Naive thymus-derived CD4-positive, alpha-beta T cell (primary cell): ENCODE measurements at regions not wholly inside any gene's neighbourhood (a gene's known extent, or its start where the extent isn't known, plus 50 kb on each side); places are given as distances from the start of the nearest gene placed in this dataset.

Experiments used
- ATAC-seq: fragments of 150-1000 bp; cut with Tn5 transposase; 2 replicates; pipeline ENCODE4 v1.10.0; 2021; ENCODE audit warnings: mild to moderate bottlenecking, moderate library complexity
- CTCF ChIA-PET: fragments of 350-600 bp; sonication (Branson Sonifier 250); formaldehyde crosslinking; loops from one replicate; lab custom pipeline; 2021; ENCODE audit warnings: antibody characterized with exemption; lab: Charles Lee
- POLR2A ChIA-PET: fragments of 350-600 bp; sonication (Branson Sonifier 250); formaldehyde crosslinking; loops from one replicate; lab custom pipeline; 2021; ENCODE audit warnings: antibody characterized with exemption, inconsistent platforms; lab: Charles Lee
- DNase-seq, 9 donors: peaks; one replicate each; pipeline versions ENCODE4 v3.0.0 to v3.0.0-alpha.2; 2020 to 2022; ENCODE audit warnings: mixed read lengths in 1 of 9
- H3K27ac ChIP-seq: one replicate; pipeline ENCODE4 v1.7.0; 2013; ENCODE audit warnings: mild to moderate bottlenecking, low read depth, low read length, moderate library complexity
- H3K27me3 ChIP-seq, 2 donors: one replicate each; pipeline ENCODE4 v1.7.0; 2013; ENCODE audit warnings: low read length in 2 of 2, mild to moderate bottlenecking in 2 of 2, moderate library complexity in 2 of 2; ENCODE audit not compliant: control insufficient read depth in 2 of 2, insufficient read depth in 2 of 2
- H3K36me3 ChIP-seq, 3 experiments: 1 replicate in 2 of 3; 2 replicates in 1 of 3; pipeline ENCODE4 v1.7.0; 2013; ENCODE audit warnings: low read length in 3 of 3, mild to moderate bottlenecking in 3 of 3, moderate library complexity in 1 of 3; ENCODE audit not compliant: insufficient read depth in 3 of 3, control insufficient read depth in 2 of 3
- H3K4me1 ChIP-seq, 2 donors: one replicate each; pipeline ENCODE4 v1.7.0; 2013; ENCODE audit warnings: low read length in 2 of 2, mild to moderate bottlenecking in 2 of 2, moderate library complexity in 1 of 2; ENCODE audit not compliant: control insufficient read depth in 2 of 2, insufficient read depth in 2 of 2
- H3K4me3 ChIP-seq: 2 replicates; pipeline ENCODE4 v1.7.0; 2013; ENCODE audit warnings: mild to moderate bottlenecking, low read length
- H3K9me3 ChIP-seq, 3 experiments: 1 replicate in 2 of 3; 2 replicates in 1 of 3; pipeline ENCODE4 v1.7.0; 2013; ENCODE audit warnings: low read length in 3 of 3; ENCODE audit not compliant: control insufficient read depth in 2 of 3
- H3K27ac Mint-ChIP-seq, 9 donors: one replicate each; pipeline ENCODE4 v1.8.0; 2020 to 2022; ENCODE audit warnings: mixed read lengths in 9 of 9, mild to moderate bottlenecking in 8 of 9, moderate library complexity in 5 of 9, inconsistent platforms in 2 of 9
- H3K27me3 Mint-ChIP-seq, 5 donors: one replicate each; pipeline ENCODE4 v1.8.0; 2021 to 2022; ENCODE audit warnings: mixed read lengths in 5 of 5, mild to moderate bottlenecking in 1 of 5
- H3K36me3 Mint-ChIP-seq, 5 donors: one replicate each; pipeline ENCODE4 v1.8.0; 2020 to 2022; ENCODE audit warnings: mixed read lengths in 5 of 5, mild to moderate bottlenecking in 3 of 5, inconsistent platforms in 1 of 5
- H3K4me1 Mint-ChIP-seq, 7 donors: one replicate each; pipeline ENCODE4 v1.8.0; 2020 to 2022; ENCODE audit warnings: mixed read lengths in 7 of 7, mild to moderate bottlenecking in 3 of 7, inconsistent platforms in 1 of 7
- H3K4me3 Mint-ChIP-seq, 10 donors: one replicate each; pipeline ENCODE4 v1.8.0; 2020 to 2022; ENCODE audit warnings: mild to moderate bottlenecking in 10 of 10, mixed read lengths in 10 of 10, moderate library complexity in 6 of 10, inconsistent platforms in 2 of 10
- H3K9me3 Mint-ChIP-seq, 11 donors: one replicate each; pipeline ENCODE4 v1.8.0; 2020 to 2022; ENCODE audit warnings: mixed read lengths in 11 of 11, mild to moderate bottlenecking in 4 of 11, inconsistent platforms in 1 of 11, moderate library complexity in 1 of 11
- intact Hi-C, 2 donors: fragments of 100-400 bp; cut with micrococcal nuclease; formaldehyde crosslinking; loops; one replicate each; pipeline ENCODE4 v1.15.1; 2023

GRCh38 chr10:117905404-117905803 is 141.3 kb downstream of the RAB11FIP2 start:
- POLR2A ChIA-PET, result no interaction called here
- peaks cover 0 to 3% (median 0%) of the 10 kb centered on the region in 5 donors for H3K36me3 Mint-ChIP-seq
- DNase-seq (no peak), ATAC-seq (no peak)
- no peak overlapping the region for H3K4me3 ChIP-seq
- no peak overlapping the region for H3K27ac Mint-ChIP-seq
- no peaks in the 10 kb centered on the region for H3K27me3 ChIP-seq
- no peak overlapping the region for H3K27ac ChIP-seq
- H3K36me3 ChIP-seq, result no peaks in the 10 kb centered on the region
- intact Hi-C loops, result no loop called here
- H3K9me3 Mint-ChIP-seq, result peaks cover 0 to 4% (median 0%) of the 10 kb centered on the region in 11 donors
- H3K27me3 Mint-ChIP-seq, result peaks cover 16 to 40% (median 25%) of the 10 kb centered on the region in 5 donors
- CTCF ChIA-PET, result no interaction called here
- no peaks in the 10 kb centered on the region for H3K4me1 Mint-ChIP-seq
- H3K4me3 Mint-ChIP-seq, result no peak overlapping the region
- H3K9me3 ChIP-seq, result no peaks in the 10 kb centered on the region
- no peaks in the 10 kb centered on the region for H3K4me1 ChIP-seq

- Mint-ChIP-seq H3K27ac (no peak overlapping the region), H3K9me3 (peaks cover 0 to 6% (median 0%) of the 10 kb centered on the region in 11 donors), H3K4me1 (no peaks in the 10 kb centered on the region), H3K4me3 (no peak overlapping the region), H3K27me3 (peaks cover 24 to 38% (median 26%) of the 10 kb centered on the region in 5 donors), H3K36me3 (no peaks in the 10 kb centered on the region)
- CTCF ChIA-PET, result no interaction called here
- H3K4me3 ChIP-seq, result no peak overlapping the region
- H3K4me1 ChIP-seq, result no peaks in the 10 kb centered on the region
- intact Hi-C loops, result no loop called here
- POLR2A ChIA-PET, result interaction anchor here (0.5 kb wide), 1 partner anchor 10 kb away, joined by 3 read pairs; no protein-coding TSS in a partner anchor
- no peaks in the 10 kb centered on the region for H3K9me3 ChIP-seq
- no peaks in the 10 kb centered on the region for H3K27me3 ChIP-seq
- DNase-seq (no peak), ATAC-seq (no peak)
- no peak overlapping the region for H3K27ac ChIP-seq
- no peaks in the 10 kb centered on the region for H3K36me3 ChIP-seq
Measured at GRCh38 chr10:117911684-117912083, 135.1 kb downstream of the RAB11FIP2 start.

GRCh38 chr10:117914334-117914733 is 132.4 kb downstream of the RAB11FIP2 start:
- Mint-ChIP-seq H3K27ac (no peak overlapping the region), H3K4me1 (no peaks in the 10 kb centered on the region), H3K9me3 (peaks cover 0 to 6% (median 0%) of the 10 kb centered on the region in 11 donors), H3K27me3 (peaks cover 21 to 34% (median 25%) of the 10 kb centered on the region in 5 donors), H3K36me3 (no peaks in the 10 kb centered on the region), H3K4me3 (no peak overlapping the region)
- POLR2A ChIA-PET, result no interaction called here
- intact Hi-C loops, result no loop called here
- Histone ChIP-seq H3K9me3 (no peaks in the 10 kb centered on the region), H3K27me3 (no peaks in the 10 kb centered on the region), H3K4me3 (no peak overlapping the region), H3K27ac (no peak overlapping the region), H3K36me3 (no peaks in the 10 kb centered on the region), H3K4me1 (no peaks in the 10 kb centered on the region)
- no peak for DNase-seq
- no peak for ATAC-seq
- CTCF ChIA-PET, result no interaction called here

GRCh38 chr10:117920956-117921355 is 125.8 kb downstream of the RAB11FIP2 start:
- no peaks in the 10 kb centered on the region for H3K36me3 ChIP-seq
- no peak overlapping the region for H3K27ac Mint-ChIP-seq
- H3K27me3 Mint-ChIP-seq, result peaks cover 0 to 13% (median 0%) of the 10 kb centered on the region in 5 donors
- ATAC-seq (no peak), DNase-seq (no peak)
- ChIA-PET POLR2A (no interaction called here), CTCF (no interaction called here)
- H3K27me3 ChIP-seq, result no peaks in the 10 kb centered on the region
- no peak overlapping the region for H3K4me3 Mint-ChIP-seq
- intact Hi-C loops, result no loop called here
- peaks cover 0 to 2% (median 0%) of the 10 kb centered on the region in 11 donors for H3K9me3 Mint-ChIP-seq
- no peaks in the 10 kb centered on the region for H3K4me1 ChIP-seq
- no peaks in the 10 kb centered on the region for H3K4me1 Mint-ChIP-seq
- no peaks in the 10 kb centered on the region for H3K9me3 ChIP-seq
- no peaks in the 10 kb centered on the region for H3K36me3 Mint-ChIP-seq
- H3K27ac ChIP-seq, result no peak overlapping the region
- H3K4me3 ChIP-seq, result no peak overlapping the region

- Mint-ChIP-seq H3K4me3 (no peak overlapping the region), H3K27me3 (peaks cover 0 to 16% (median 0%) of the 10 kb centered on the region in 5 donors), H3K9me3 (peaks cover 0 to 2% (median 0%) of the 10 kb centered on the region in 11 donors), H3K4me1 (no peaks in the 10 kb centered on the region), H3K27ac (no peak overlapping the region), H3K36me3 (no peaks in the 10 kb centered on the region)
- ChIA-PET CTCF (no interaction called here), POLR2A (no interaction called here)
- Histone ChIP-seq H3K9me3 (no peaks in the 10 kb centered on the region), H3K4me3 (no peak overlapping the region), H3K36me3 (no peaks in the 10 kb centered on the region), H3K27me3 (no peaks in the 10 kb centered on the region), H3K4me1 (no peaks in the 10 kb centered on the region), H3K27ac (no peak overlapping the region)
- ATAC-seq (no peak), DNase-seq (no peak)
- intact Hi-C loops, result no loop called here
Measured at GRCh38 chr10:117921421-117921820, 125.3 kb downstream of the RAB11FIP2 start.

- Mint-ChIP-seq H3K4me3 (no peak overlapping the region), H3K4me1 (no peaks in the 10 kb centered on the region), H3K27me3 (peaks cover 0 to 30% (median 0%) of the 10 kb centered on the region in 5 donors), H3K27ac (peak overlapping the region in 1 of 9 donors; percentile 37), H3K36me3 (no peaks in the 10 kb centered on the region), H3K9me3 (no peaks in the 10 kb centered on the region)
- H3K9me3 ChIP-seq, result no peaks in the 10 kb centered on the region
- DNase-seq (no peak), ATAC-seq (no peak)
- H3K36me3 ChIP-seq, result no peaks in the 10 kb centered on the region
- ChIA-PET POLR2A (no interaction called here), CTCF (no interaction called here)
- H3K4me1 ChIP-seq, result no peaks in the 10 kb centered on the region
- no peaks in the 10 kb centered on the region for H3K27me3 ChIP-seq
- no peak overlapping the region for H3K27ac ChIP-seq
- no peak overlapping the region for H3K4me3 ChIP-seq
- intact Hi-C loops, result no loop called here
Measured at GRCh38 chr10:117924820-117925219, 121.9 kb downstream of the RAB11FIP2 start.

GRCh38 chr10:117925369-117925768 is 121.4 kb downstream of the RAB11FIP2 start:
- intact Hi-C loops, result no loop called here
- no peaks in the 10 kb centered on the region for H3K36me3 ChIP-seq
- Mint-ChIP-seq H3K4me1 (no peaks in the 10 kb centered on the region), H3K27me3 (peaks cover 0 to 31% (median 0%) of the 10 kb centered on the region in 5 donors), H3K27ac (no peak overlapping the region), H3K4me3 (no peak overlapping the region), H3K9me3 (no peaks in the 10 kb centered on the region), H3K36me3 (no peaks in the 10 kb centered on the region)
- POLR2A ChIA-PET, result no interaction called here
- H3K27ac ChIP-seq, result no peak overlapping the region
- no peak overlapping the region for H3K4me3 ChIP-seq
- H3K27me3 ChIP-seq, result no peaks in the 10 kb centered on the region
- H3K9me3 ChIP-seq, result no peaks in the 10 kb centered on the region
- no peaks in the 10 kb centered on the region for H3K4me1 ChIP-seq
- CTCF ChIA-PET, result no interaction called here
- no peak for DNase-seq
- no peak for ATAC-seq
